Activated CD4-positive, alpha-beta T cell treated with anti-CD3 and anti-CD28 coated beads, Interleukin-2, amount 50 U/mL, for 1 hour (primary cell): ENCODE measurements at regions not wholly inside any gene's neighbourhood (a gene's known extent, or its start where the extent isn't known, plus 50 kb on each side); places are given as distances from the start of the nearest gene placed in this dataset.

Experiments used
- DNase-seq: peaks from one replicate; pipeline ENCODE4 v3.0.0-alpha.2; 2020

GRCh38 chr22:46092011-46092410 lies 58.3 kb upstream of the PPARA start:
- no peak for DNase-seq

DNA sequence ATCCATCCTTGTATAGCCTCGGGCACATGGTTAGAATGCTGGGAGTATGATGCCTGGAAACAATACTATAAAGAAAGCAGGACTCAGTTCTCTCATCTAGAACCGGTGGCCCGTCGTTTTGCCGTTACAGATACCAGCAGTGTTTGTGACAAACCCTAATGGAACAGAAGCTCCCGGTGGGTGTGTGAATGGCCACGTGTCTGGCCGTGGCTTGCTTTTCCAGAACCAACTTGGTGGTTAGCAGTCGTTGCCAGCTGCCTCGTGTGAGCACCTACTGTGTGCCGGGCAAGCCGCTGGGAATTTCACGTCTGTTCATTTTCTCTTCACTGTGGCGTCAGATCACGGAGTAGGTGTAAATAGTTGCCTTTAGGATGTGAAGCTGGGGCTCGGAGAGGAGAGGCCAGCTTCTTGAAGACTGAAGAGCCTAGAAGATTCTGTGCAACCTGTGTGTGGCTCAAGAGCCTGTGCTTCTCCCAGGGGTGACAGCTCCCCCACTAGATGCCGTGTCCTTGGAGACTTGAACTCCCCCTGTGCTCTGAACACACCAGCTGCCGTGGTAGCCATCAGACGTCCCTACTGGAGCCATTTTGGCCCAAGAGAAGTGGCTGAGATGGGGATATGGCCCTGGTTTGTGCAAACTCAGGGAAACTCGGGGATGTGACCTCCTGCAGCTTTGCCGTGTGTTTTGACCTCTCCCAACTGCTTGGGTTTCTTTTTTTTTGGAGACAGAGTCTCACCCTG lies 57.5 kb upstream of the PPARA start:
- DNase-seq = no peak

DNA sequence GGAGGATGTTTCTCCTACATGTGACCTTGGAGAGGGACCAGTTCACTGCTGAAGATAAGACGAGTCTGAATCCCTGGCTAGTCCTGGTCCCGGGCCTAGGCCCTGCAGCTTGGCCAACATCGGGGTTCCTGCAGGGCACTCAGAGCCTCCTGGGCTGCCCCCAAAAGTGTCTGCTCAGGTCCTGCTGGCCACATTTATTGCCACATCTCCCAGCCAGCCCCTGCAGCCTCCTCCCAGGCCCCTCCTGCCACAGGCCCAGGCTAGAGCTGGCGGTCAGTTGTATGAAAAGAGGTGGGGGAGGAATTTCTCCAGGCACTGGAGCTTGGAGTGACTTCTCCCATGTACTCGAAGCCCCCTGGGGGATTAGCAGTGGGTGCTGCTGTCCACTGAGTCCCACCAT lies 56.5 kb upstream of the PPARA start:
- no peak for DNase-seq

DNA sequence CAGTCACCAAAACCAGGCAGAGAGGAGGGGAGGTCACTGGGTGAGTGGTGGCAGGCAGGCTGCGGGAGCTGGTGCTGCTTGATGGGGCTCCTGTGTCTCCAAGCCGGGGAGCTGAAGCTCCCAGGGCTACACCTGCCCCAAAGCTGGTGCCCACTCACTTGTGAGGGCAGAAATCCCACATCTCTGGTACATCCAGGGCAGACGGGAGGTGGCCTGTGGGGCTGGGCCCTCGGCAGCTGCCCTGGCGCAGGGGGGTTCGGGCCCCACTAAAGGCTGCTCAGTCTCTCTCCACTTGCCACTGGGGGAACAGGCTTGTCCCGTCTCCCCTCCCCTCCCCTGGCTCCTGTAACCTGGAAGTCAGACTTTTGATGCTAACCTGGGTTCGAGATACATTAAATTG lies 55.6 kb upstream of the PPARA start:
- DNase-seq = no peak

DNA sequence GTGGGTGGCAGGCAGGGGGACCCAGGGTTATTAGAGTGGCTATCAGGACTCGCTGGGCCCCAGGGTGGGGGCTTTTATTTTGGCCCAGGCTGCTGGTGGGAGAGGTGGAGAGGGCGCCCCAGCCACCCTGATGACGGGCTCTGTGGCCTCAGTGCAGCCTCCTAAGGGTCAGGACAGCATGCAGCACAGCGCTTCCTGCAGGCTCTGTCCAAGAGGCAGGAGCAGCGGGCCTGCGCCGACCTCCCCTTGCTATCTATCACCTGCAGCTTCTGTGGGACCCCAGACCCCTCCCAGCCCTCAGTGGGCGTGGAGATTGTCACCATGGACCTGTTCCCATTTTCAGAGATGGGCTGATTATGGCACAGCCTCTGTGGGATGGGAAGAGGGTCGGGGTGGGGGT lies 54.3 kb upstream of the PPARA start:
- no peak for DNase-seq

GRCh38 chr22:46096706-46097230 lies 53.6 kb upstream of the PPARA start:
- DNase-seq = no peak

DNA sequence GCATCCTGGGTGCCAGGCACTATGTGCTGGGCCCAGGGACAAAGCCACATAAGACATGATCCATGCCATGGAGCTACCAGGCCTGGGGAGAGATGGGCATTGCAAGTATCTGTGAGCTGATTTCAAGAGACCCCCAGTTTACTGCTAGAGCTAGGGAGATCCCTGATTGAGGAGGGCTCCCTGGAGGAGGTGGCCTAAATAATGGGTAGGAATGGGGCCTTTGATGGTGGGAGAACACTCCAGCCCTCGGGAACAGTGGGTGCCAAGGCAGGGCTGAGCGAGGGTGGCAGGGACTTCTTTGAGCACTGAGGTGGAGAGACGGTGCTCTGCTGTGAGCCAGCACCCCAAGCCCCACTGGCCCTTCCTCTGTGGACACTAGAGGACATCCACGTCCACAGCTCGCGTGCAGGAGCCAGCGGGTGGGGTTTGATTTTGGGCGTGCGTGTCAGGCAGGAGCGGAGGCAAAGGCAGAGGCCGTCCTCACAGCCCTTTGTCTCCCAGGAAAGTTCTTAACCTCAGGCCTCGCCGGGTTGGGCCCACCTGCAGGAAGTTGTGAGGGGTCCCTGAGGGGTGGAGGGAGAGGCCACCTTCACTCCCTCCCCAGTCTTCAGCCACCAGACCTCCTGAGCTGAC lies 52.9 kb upstream of the PPARA start:
- DNase-seq = no peak

DNA sequence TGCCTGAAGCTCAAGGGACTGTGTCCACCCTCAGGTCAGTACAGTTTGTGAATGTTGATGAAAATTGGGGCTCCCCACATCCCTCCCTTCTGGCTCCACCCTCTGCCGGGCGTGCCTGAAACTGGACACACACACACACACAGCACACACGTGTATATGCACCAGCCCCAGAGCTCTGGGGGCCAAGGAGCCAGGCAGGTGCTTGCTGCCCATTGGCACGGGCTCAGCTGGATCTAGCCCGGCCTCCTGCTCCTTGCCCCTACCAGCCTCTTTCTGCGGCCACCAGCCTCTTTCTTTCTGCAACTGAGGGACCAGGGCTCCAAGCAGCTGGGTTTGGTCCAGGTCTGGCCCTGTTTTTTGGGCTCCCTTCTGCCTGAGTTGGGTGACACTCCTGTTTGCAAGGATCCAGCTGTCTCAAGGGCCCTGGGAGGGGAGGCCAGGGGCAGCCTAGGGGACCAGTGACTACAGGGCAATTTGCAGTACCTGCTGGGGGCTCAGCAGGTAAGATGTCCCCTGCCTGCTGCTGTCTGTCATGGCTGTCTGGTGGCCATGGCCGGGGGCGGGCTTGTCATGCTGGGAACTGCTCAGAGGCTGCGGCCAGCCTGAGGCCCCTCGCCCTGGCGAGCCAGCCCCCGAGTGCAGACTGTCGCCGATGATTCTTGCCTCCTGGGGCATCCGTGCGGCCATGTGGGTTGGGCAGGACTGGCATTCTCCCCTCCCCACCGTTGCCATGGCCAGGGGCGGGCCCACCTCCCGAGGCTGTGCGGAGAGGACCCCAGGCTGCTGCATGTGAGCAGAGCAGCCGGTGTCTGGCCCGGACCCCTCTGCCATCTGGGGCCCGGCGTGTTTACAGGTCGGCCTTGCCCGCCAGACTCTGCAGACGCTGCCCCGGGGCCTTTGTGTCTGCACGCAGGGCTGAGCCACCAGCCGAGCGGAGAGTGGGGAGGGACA lies 51.5 kb upstream of the PPARA start:
- DNase-seq = no peak

DNA sequence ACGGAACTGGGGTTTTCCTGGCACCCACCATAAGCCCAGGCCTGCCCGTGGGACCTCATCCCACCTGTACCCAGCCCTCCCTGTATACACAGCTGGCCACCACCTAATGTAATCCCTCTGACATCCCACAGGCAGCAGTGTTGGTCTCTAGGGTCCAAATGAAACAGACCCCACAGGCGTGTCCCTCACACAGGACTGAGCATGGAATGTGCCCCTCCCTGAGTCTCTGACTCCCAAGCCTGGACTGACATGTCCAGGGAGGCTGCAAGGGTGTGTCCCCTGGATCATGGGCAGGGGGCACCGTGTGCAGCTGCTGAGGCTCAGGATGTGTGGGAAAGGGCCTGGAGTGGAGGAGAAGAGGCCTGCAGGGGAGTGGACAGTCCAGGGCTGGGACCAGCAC lies 50.6 kb upstream of the PPARA start:
- no peak for DNase-seq

GRCh38 chr22:46100401-46101105 lies 49.8 kb upstream of the PPARA start:
- no peak for DNase-seq
